ENCODE measurements at regions not wholly inside any gene's neighbourhood (a gene's known extent, or its start where the extent isn't known, plus 50 kb on each side); places are given as distances from the start of the nearest gene placed in this dataset.
"Not testable (repeated sequence)": the region's sequence is repeated elsewhere in the genome, so short reads cannot be mapped to it uniquely, and the experiment has no call there.

DNA sequence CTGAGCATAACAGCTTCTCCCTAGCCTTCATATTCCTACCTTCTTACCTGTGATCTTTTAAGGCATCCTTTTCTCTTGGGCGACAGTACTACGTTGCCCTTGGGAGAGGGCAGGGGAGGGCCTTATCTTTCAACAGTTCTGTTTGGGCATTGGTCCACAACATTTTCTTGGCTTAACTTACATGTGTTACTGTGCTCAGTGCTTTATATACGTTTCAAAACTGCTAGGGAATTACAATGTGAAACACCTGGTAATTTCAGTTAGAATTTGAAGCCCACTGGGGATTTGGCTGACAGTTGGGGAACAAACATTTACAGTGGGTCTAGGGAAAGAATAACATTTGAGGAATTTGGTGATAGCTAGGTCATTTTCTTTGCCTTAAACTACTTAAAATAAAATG, 667.1 kb downstream of the PRIM2 start:
- not testable (repeated sequence) for ATAC-seq, DNase-seq

DNA sequence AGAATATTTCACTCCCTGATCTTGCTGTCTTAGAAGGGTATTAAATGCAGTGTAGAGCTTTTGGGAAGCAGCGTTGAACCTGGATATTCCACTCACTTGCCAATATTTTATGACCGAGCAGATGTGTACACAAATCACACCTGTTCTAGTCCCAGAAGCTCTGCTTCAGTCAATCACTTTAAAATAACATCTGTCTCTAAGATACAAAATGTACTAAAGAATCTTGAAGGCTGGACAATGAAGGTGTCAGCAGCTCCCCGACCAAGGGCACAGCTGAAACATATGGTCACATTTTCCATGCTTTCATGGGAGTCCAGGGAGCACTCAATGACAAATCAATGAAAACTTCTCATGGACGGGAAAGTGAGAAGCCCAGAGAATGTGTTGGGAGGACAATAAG, 668.3 kb downstream of the PRIM2 start:
- not testable (repeated sequence) for DNase-seq, ATAC-seq

DNA sequence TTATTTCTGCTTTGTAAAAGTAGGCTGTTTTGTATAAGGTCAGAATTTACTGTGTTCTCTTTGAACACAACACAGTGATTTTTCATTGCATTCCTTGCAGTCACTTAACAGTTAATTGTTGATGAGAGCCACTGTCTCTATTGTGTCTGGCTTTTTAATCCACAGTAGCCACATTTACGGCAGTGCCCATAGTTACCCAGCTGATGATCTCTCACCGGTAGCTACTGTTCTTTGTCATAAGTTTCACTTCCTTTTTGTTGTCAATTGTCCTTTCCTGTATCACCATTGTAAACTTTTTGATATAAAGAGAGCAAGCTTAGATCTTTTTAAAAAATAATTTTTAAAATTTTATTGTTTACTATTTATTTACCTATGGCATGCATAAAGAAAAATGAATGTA, 669.2 kb downstream of the PRIM2 start:
- DNase-seq, ATAC-seq: not testable (repeated sequence)

DNA sequence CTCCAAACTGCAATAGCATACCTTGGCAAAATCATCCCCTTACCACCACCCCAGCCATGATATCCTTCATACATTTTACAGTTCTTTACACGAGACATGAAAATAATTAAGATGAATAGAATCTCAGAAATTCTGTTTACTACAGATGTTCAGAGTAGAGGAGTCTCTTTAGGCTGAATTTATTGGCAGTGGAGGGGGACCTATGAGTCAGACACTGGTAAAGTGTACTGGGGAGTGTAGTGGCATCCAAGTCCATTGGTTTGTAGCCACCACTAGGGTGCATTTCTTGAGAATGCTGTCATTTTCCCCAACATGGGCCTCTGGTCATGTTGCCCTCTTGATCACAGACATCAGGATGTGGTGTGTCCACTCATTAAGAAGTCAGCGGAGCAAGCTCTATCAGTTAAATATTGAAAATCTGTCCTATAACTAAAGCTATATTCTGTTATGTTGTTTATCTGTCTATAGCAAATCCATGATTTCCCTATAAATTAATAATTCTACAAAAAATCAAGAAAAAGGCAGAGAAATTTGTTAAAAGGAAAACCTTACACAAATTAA, 672.2 kb downstream of the PRIM2 start:
- not testable (repeated sequence) for DNase-seq, ATAC-seq

DNA sequence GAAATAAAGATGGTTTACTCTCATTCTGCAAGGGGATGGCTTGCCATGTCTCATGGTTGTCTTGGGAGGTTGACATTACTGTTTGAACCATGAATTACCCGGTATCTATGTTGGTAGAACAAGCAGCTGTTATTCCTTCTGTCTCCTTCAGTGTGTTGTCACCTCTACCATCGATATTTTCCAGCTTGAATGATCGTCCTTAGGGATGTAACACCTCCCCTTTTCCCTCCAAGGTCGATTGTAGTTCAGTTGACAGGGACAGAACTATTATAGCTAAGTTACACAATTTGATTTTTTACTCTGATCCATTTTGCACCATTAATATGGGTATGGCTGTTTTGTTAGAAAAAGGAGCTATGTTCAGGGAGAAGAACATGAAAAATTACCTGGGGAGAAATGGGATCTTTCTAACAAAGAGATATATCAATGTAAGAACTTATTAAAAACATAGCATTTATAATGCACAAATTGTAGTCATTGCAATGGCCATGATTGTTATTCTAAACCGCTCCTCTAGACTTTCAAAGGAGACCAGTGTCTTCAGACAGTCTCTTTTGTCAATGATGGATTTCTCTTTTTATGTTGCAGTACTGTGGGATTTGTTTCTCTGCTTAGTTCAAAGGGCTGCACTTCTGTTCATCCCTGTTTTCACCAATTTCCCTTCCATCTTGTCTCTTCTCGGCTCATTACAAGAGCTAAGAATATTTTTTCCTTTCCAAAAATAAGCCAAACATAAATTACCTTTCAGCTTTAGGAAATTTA, 681.6 kb downstream of the PRIM2 start:
- not testable (repeated sequence) for ATAC-seq, DNase-seq

DNA sequence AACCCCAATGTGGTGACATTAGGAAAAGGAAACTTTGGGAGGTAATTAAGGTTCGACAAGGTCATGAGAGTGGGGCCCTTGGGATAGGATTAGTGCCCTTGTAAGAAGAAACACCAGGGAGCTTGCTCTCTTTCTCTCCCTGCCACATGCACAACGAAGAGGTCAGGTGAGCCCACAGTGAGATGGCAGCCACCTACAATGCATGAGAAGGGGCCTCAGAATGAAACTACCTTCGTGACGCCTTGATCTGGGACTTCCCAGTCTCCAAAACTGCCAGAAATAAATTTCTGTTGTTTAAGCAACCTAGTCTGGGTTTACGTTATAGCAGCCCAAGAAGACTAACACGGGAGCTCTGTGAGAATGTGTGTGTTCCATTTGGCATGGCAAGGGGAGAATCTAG, 682.8 kb downstream of the PRIM2 start:
- ATAC-seq, DNase-seq: not testable (repeated sequence)

DNA sequence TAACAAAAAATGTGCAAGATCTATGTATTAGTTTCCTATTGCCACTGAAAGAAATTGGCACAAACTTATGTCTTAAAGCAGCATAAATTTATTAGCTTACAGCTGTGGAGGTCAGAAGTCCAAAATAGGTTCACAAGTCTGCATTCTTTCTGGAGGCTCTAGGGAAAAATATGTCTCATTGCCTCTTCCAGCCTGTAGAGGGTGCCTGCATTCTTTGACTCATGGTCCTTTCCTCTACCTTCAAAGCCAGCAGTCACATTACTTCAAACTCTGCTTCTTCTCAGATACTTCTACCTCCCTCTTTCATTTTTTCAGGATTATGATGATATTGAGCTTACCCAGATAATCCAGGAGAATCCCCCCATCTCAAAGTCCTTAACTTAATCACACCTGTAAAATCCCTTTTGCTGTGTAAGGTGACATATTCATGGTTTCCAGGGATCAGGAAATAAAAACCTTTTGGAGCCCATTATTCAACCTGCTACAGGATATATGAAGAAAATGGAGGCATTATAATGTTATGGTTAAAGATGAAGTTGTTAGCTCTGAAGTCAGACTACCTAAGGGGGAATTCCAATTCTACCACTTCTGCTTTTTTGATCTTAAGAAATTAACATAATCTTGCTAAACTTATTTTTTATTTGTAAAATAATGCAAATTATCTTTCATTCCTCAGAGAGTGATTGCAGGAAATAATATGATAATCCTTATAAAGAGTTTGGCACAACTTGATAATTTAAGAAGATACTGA, 686.2 kb downstream of the PRIM2 start:
- ATAC-seq, DNase-seq: not testable (repeated sequence)

DNA sequence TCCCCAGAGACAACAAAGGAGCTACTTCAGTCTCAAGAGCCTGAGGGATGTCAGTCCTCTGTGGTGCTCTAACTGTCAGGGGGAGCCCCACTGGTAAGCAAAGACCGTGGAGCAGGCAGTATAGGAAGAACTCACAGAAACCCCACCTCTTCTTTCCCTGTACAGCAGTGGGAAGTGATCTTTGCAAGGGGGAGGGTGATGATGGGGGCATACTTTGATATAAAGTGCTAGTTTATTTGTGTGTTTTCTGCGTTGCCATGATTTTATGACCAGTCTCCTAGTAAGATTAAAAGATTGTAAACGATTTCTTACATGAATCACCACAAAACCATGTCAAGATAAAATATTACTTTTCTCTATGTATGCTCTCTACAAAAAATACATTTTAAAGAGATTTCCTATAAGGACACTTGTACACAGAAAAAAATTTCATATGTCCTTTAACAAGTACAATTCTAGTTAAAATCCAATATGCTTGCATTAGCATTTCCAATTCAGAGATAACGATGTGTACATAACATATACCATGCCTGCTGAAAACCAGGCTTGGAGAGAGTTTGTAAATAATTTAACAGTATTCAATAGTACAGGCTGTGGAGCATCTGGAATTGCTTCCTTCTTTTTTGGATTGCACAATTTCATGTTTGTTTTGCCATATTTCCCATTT, 690.0 kb downstream of the PRIM2 start:
- not testable (repeated sequence) for ATAC-seq, DNase-seq

DNA sequence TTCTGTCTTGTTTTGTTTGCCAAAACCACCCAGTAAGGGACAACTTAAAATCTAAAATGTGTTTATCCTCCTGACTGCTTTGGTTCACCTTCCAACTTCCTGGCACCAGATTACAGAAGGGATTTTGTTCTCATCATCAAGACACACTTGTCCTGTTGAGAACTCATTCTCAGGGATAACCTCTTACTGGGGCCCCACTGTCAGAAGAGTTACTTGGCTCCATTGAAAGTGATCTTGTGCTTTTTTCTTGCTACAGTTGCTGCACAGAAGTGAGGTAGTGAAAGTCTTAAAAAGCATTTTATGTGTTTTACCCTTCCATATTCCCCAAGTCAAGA, 690.5 kb downstream of the PRIM2 start:
- DNase-seq, ATAC-seq: not testable (repeated sequence)

DNA sequence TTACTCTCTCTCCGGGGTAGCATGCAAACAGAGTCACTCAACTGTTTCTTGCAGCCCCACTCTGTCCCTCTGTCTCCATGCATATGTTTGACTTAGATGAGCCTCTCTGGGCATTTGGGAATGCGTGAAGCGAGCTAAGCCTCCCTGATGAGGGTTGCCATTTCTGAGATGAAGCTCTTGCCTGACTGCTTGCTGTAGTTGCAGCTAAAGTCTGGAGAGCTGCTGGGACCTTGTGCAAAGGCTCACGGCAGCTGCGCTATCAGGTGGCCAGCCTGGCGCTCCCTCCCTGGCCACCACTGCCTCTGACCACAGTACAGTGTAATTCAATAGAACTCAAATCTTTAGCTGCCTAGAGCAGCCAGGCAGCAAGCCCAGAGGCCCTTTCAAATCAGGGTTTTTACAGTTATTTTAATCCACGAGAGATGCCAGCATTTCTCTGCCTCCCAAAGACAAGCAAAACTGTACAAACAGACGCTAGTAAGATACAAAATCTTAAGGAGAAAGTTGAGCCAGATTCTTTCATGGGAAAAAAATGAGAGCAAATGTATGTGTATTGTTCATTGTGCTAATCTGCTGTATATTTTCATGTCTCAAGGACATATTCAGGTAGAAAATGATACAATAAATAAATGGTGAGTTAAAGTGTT, 694.6 kb downstream of the PRIM2 start:
- not testable (repeated sequence) for DNase-seq, ATAC-seq

DNA sequence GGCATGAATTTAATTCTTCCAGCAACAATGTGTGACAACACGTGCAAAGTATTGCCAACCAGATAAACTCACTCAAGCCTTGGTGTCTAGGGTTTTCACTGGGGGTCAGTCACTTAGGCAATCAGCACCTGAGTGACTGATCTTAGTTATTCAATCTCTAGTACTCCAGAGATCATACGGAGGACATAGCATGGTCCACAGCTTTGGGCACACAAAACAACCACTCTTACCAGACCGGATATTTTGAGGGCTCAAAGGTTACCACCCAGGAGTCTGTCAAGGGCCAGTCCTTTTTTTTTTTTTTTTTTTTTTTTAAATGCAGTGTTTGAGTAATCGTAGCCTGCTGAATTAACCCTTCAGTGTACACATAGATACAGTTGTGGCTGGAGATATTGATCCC, 699.2 kb downstream of the PRIM2 start:
- DNase-seq, ATAC-seq: not testable (repeated sequence)

DNA sequence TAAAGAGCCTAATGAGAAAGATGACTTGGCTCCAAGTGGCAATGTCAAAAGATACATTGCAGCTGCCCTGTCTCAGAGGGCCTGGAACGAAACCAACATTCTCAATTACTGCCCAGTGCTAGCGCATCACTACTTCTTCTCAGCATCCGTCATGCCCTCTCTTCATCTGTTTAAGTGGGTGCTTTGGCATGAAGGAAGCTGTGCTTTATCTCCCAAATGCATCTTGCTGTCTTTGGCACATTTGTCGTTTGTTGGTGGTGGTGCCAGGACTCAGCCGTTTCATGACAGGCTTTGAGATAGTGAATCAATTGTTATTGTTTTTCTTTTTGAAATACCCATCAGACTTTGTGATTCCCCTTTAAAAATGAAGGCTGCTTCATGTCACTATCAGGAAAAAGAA, 710.8 kb downstream of the PRIM2 start:
- ATAC-seq, DNase-seq: not testable (repeated sequence)

DNA sequence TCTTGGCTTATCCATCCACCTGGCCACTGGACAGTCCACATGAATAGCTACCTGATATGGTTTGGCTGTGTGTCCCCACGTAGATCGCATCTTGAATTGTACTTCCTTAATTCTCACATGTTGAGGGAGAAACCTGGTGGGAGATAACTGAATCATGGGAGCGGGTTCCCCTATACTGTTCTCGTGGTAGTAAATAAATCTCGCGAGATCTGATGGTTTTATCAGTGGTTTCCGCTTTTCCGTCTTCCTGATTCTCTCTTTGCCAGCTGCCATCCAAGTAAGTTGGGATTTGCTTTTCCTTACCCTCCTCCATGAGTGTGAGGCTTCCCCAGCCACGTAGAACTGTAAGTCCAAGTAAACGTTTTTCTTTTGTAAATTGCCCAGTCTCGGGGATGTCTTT, 720.8 kb downstream of the PRIM2 start:
- not testable (repeated sequence) for ATAC-seq, DNase-seq

DNA sequence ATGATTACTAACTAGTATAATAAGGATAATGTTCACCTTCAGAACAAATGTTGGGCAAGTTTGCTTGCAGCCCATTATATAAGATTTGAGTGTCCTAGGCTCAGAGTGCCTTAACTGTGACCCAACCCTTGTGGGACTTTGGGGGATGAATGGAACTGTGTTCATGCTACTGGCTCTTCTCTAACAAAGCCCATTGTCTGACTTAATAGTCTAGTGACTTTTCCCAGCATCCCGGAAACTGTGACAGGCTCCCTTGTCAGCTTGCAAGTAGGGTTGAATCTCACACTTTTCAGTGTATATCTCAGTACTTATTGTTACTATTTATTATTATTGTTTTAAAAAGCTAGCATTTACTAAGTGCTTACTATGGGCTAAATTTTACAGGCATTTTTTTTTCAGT, 729.2 kb downstream of the PRIM2 start:
- not testable (repeated sequence) for DNase-seq, ATAC-seq

DNA sequence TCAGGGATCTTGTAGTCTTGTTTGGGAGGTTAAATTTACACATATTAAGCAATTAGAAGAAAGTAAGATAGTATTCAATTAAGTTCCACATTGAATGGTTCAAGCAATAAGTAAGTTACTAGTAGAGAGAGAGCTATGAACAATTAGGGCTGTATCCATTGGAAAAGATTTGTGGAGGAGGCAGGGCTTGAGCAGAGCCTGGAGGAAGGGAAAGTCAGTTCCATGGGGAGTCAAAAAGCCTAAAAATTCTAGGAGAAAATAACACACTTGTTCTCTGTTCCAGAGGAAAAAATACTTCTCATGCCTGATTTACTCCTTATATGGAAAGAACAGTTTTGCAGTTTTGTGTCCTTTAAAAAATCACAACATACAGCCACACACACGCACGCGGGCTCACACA, 730.0 kb downstream of the PRIM2 start:
- DNase-seq, ATAC-seq: not testable (repeated sequence)

DNA sequence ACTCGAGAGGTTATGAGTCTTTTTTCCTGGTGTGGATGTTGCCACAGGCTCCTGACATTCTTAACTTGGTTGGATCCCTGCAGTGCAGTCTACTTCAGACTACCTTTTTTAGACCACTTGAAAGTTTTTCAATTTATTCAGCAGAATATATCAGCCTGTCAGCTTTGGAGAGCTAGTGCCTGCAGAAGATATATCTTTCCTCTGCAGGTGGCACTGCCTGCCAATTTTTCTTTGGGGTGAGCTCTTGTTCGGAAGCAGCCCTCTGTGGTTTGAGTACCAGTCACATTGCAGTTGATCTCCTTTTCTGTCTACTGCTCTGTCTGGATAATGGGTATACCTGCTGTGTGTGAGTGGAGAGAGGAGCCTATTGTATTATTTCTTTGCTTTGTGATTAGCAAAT, 730.4 kb downstream of the PRIM2 start:
- not testable (repeated sequence) for DNase-seq, ATAC-seq

DNA sequence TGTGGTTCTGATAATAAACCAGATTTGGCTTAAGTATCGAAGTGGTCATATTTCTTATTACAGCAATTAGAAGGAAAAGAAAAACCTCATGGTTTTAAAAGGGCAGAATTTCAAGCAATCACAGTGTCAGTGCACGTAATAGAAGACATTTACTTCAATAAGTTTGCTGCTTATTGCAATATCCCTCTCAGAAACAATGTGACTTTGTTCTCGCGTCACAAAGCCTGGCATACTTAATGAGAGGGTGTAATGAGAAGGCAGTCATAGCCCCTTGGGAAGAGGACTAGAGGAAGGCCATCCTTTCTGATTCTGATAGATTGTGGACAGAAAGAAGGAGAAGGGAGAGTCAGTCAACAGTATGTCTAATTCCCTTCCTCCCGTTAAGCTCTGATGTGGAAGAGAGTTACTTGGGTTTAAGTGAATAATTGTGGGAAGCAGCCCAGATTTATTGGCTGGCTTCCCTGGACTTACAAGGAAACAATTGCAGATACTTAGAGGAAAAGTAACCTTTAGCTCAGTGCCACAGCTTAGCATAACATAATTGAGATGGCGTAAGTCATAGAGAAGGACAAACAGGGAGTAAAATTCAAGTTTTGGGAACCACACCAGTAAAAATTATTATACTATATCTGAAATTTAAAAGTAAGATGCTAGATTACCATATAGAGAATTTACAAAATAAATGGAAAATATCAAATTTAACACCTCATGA, 738.2 kb downstream of the PRIM2 start:
- not testable (repeated sequence) for ATAC-seq, DNase-seq

DNA sequence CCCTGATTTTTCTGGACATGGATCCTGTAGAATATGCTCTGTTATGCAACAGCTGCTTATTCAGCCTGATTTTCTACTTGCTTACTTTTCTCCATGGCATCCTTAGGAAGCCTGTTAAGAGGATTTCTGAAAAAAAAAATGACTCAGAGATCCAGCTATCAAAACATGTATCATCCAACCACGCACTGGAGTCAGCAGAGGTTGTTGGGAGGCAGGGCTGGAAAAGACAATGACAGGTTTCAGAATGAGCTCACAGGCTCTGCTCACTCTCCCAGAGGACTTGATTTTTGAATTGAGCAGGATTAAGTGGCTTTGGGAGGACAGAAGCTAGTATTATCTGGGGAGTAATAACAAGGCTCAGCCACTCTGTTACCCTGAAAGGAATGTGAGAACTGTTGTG, 742.3 kb downstream of the PRIM2 start:
- not testable (repeated sequence) for ATAC-seq, DNase-seq

DNA sequence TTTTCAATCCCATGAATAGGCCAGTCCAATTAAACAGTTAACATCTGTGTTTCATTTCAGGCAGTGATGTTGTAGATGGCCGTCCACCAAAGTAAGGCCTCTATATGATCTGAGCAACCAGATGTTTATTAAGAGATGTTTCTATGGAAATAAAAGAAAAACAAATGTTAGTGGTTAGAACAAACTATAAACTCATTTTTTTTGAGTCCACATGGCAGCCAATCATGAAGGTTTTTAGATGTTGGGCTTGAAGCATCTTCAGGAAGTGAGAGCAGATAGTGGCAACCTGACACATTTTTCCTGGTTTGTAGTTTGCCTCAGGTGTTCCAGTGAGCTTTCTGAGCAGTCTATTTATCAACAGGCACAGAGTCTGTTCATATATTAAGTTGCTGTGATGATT, 746.1 kb downstream of the PRIM2 start:
- DNase-seq, ATAC-seq: not testable (repeated sequence)

DNA sequence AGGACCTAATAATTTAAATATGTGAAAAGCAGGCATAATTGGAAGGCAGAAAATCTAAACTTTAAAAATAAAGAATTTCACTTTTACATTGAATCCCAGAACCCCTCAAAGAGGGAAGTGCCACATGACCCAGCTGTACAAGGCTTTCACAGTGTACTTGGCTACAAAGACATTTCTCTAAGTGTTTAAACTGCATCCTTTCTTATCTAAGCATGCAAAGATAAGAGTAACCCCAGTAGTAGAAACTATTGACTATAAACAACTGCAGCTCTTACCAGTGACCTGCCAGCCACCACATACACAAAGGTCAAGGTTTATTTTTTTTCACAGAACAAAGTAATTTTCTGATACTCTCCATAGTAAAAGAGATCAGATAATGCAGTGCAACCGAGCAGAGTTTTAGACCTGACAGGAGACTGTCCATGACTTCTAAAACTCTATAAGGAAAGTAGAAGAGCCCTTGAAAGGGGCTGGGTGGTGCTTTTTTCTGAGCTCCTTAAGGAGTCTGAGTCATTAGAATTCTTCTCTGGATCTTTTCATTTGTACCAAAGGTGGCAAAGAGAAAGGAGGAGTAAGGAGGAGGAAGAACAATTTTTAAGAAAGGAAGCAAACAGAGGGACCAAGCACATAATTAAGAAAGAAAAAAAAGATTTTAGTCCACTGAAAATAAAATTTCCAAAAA, 750.6 kb downstream of the PRIM2 start:
- not testable (repeated sequence) for DNase-seq, ATAC-seq
